ENCODE measurements at regions not wholly inside any gene's neighbourhood (a gene's known extent, or its start where the extent isn't known, plus 50 kb on each side); places are given as distances from the start of the nearest gene placed in this dataset.
"Not testable (repeated sequence)": the region's sequence is repeated elsewhere in the genome, so short reads cannot be mapped to it uniquely, and the experiment has no call there.

- DNase-seq (no peak), ATAC-seq (no peak)
- intact Hi-C loops (cut with DNase I): no loop called here
- TF ChIP-seq CTCF (IDR thresholded peaks at IDR 0.05) (no peak), POLR2A (IDR thresholded peaks at IDR 0.05) (no peak)
- 100% methylated on average over 2 of the region's 10 CpGs for WGBS (ENCODE audit: insufficient coverage, low coverage, low lambda C conversion rate, missing lambda C conversion rate)
- Histone ChIP-seq H3K4me1 (no peaks in the 10 kb centered on the region), H3K9me3 (no peaks in the 10 kb centered on the region), H3K27ac (no peak overlapping the region), H3K27me3 (no peaks in the 10 kb centered on the region), H3K4me3 (no peak overlapping the region), H3K36me3 (no peaks in the 10 kb centered on the region)
These were observed 58.9 kb upstream of the USP6NL start for GRCh38 chr10:11670381-11670780.

- Histone ChIP-seq H3K9me3 (no peaks in the 10 kb centered on the region), H3K36me3 (no peaks in the 10 kb centered on the region), H3K4me1 (no peaks in the 10 kb centered on the region), H3K27me3 (no peaks in the 10 kb centered on the region), H3K27ac (no peak overlapping the region), H3K4me3 (no peak overlapping the region)
- no peak for DNase-seq
- intact Hi-C loops (cut with DNase I): no loop called here
- WGBS (ENCODE audit: insufficient coverage, low coverage, low lambda C conversion rate, missing lambda C conversion rate): 61% methylated on average over 7 of the region's 9 CpGs
- TF ChIP-seq POLR2A (IDR thresholded peaks at IDR 0.05) (no peak), CTCF (IDR thresholded peaks at IDR 0.05) (no peak)
- no peak for ATAC-seq
These were observed 57.6 kb upstream of the USP6NL start for GRCh38 chr10:11668847-11669610.

- no peak for TF ChIP-seq POLR2A (IDR thresholded peaks at IDR 0.05)
- TF ChIP-seq CTCF (IDR thresholded peaks at IDR 0.05): no peak
- peak in 1 of 4 donors; percentile 33 for ATAC-seq
- WGBS (ENCODE audit: insufficient coverage, low coverage, low lambda C conversion rate, missing lambda C conversion rate): 73% methylated on average over 4 of the region's 4 CpGs
- DNase-seq: no peak
- no peaks in the 10 kb centered on the region for H3K36me3 ChIP-seq
- no peaks in the 10 kb centered on the region for H3K4me1 ChIP-seq
- no peak overlapping the region for H3K27ac ChIP-seq
- intact Hi-C loops (cut with DNase I): no loop called here
- no peak overlapping the region for H3K4me3 ChIP-seq
- no peaks in the 10 kb centered on the region for H3K27me3 ChIP-seq
- H3K9me3 ChIP-seq: no peaks in the 10 kb centered on the region
These were observed 56.3 kb upstream of the USP6NL start for GRCh38 chr10:11667756-11668155.

- H3K4me3 ChIP-seq: no peak overlapping the region
- intact Hi-C loops (cut with DNase I): no loop called here
- H3K27me3 ChIP-seq: no peaks in the 10 kb centered on the region
- H3K9me3 ChIP-seq: no peaks in the 10 kb centered on the region
- no peak overlapping the region for H3K27ac ChIP-seq
- 86% methylated on average over 5 of the region's 13 CpGs for WGBS (ENCODE audit: insufficient coverage, low coverage, low lambda C conversion rate, missing lambda C conversion rate)
- H3K4me1 ChIP-seq: no peaks in the 10 kb centered on the region
- no peak for DNase-seq
- no peaks in the 10 kb centered on the region for H3K36me3 ChIP-seq
- no peak for ATAC-seq
- TF ChIP-seq POLR2A (IDR thresholded peaks at IDR 0.05) (no peak), CTCF (IDR thresholded peaks at IDR 0.05) (no peak)
These were observed 52.5 kb upstream of the USP6NL start for GRCh38 chr10:11663763-11664555.

GRCh38 chr10:11663126-11663515 lies 51.7 kb upstream of the USP6NL start:
- H3K27me3 ChIP-seq; H3K4me1 ChIP-seq; intact Hi-C loops (cut with DNase I); ATAC-seq; H3K4me3 ChIP-seq; H3K27ac ChIP-seq; H3K36me3 ChIP-seq; DNase-seq; H3K9me3 ChIP-seq: not testable (repeated sequence)
- WGBS (ENCODE audit: insufficient coverage, low coverage, low lambda C conversion rate, missing lambda C conversion rate): 89% methylated on average over 3 of the region's 5 CpGs
